ENCODE measurements at regions not wholly inside any gene's neighbourhood (a gene's known extent, or its start where the extent isn't known, plus 50 kb on each side); places are given as distances from the start of the nearest gene placed in this dataset.

GRCh38 chr14:100406505-100407131 is 83.5 kb downstream of the SLC25A47 start (continued):
- TF ChIP-seq ZNF639 (CRISPR knock-in tag; conservative IDR thresholded peaks at IDR 0.05 in 1 of 2, IDR thresholded peaks at IDR 0.05 in 1 of 2) (0 out of 4 replicates have a peak, but pooled peaks of 1 of the 2 experiments have one; percentile 20), NR2C2 (CRISPR knock-in tag; IDR thresholded peaks at IDR 0.05) (no peak), NR2C2 (tag; IDR thresholded peaks at IDR 0.05) (peak; percentile 60; the same call in 1 of the 2 replicates), HMGN3 (IDR thresholded peaks at IDR 0.05; ENCODE audit: borderline replicate concordance, extremely low read depth, insufficient read length, low read depth, low read length) (no peak), MGA (IDR thresholded peaks at IDR 0.05) (peak; percentile 92), ZBTB1 (CRISPR knock-in tag; IDR thresholded peaks at IDR 0.05; ENCODE audit: borderline replicate concordance, low read depth) (no peak), CGGBP1 (CRISPR knock-in tag; IDR thresholded peaks at IDR 0.05) (no peak), DLX4 (CRISPR knock-in tag; IDR thresholded peaks at IDR 0.05) (no peak), SIN3A (IDR thresholded peaks at IDR 0.05; ENCODE audit: borderline replicate concordance in 2 of 2, control insufficient read depth in 1 of 2, low read depth in 2 of 2, low read length in 2 of 2) (no peak), GATA2 (CRISPR knock-in tag; IDR thresholded peaks at IDR 0.05) (peak; percentile 14; the same call in 1 of the 2 replicates), GABPA (tag; conservative IDR thresholded peaks at IDR 0.05; ENCODE audit: low read depth) (peak; percentile 37), BCOR (IDR thresholded peaks at IDR 0.05) (no peak; the same call in 1 of the 2 replicates), TAF1 (IDR thresholded peaks at IDR 0.05; ENCODE audit: control insufficient read depth, extremely low read depth, insufficient read depth, low read length, severe bottlenecking) (no peak)
